ENCODE measurements at regions not wholly inside any gene's neighbourhood (a gene's known extent, or its start where the extent isn't known, plus 50 kb on each side); places are given as distances from the start of the nearest gene placed in this dataset.
"Not testable (repeated sequence)": the region's sequence is repeated elsewhere in the genome, so short reads cannot be mapped to it uniquely, and the experiment has no call there.

- DNase-seq (ENCODE audit: low spot score), result not testable (repeated sequence)
These were observed 245.4 kb downstream of the NPIPA7 start for GRCh38 chr16:16624367-16624766.

- DNase-seq (ENCODE audit: low spot score), result not testable (repeated sequence)
These were observed 246.2 kb downstream of the NPIPA7 start for GRCh38 chr16:16625140-16625539.

- not testable (repeated sequence) for DNase-seq (ENCODE audit: low spot score)
These were observed 248.9 kb downstream of the NPIPA7 start for GRCh38 chr16:16627865-16628264.

GRCh38 chr16:16638231-16638630, 259.3 kb downstream of the NPIPA7 start:
- DNase-seq (ENCODE audit: low spot score), result not testable (repeated sequence)

GRCh38 chr16:16638714-16639113, 259.8 kb downstream of the NPIPA7 start:
- DNase-seq (ENCODE audit: low spot score), result not testable (repeated sequence)

GRCh38 chr16:16643828-16644227, 264.9 kb downstream of the NPIPA7 start:
- not testable (repeated sequence) for DNase-seq (ENCODE audit: low spot score)

GRCh38 chr16:16648002-16648401, 269.1 kb downstream of the NPIPA7 start:
- DNase-seq (ENCODE audit: low spot score), result not testable (repeated sequence)

GRCh38 chr16:16672180-16672812, 293.4 kb downstream of the NPIPA7 start:
- DNase-seq (ENCODE audit: low spot score), result not testable (repeated sequence)

- not testable (repeated sequence) for DNase-seq (ENCODE audit: low spot score)
These were observed 295.9 kb downstream of the NPIPA7 start for GRCh38 chr16:16674820-16675219.

- not testable (repeated sequence) for DNase-seq (ENCODE audit: low spot score)
These were observed 342.9 kb downstream of the NPIPA7 start for GRCh38 chr16:16721849-16722248.

GRCh38 chr16:16722666-16723065, 343.7 kb downstream of the NPIPA7 start:
- DNase-seq (ENCODE audit: low spot score), result not testable (repeated sequence)

- DNase-seq (ENCODE audit: low spot score), result not testable (repeated sequence)
These were observed 345.0 kb downstream of the NPIPA7 start for GRCh38 chr16:16723819-16724519.

- not testable (repeated sequence) for DNase-seq (ENCODE audit: low spot score)
These were observed 348.1 kb downstream of the NPIPA7 start for GRCh38 chr16:16727048-16727447.

GRCh38 chr16:16742573-16742972, 363.6 kb downstream of the NPIPA7 start:
- not testable (repeated sequence) for DNase-seq (ENCODE audit: low spot score)

- not testable (repeated sequence) for DNase-seq (ENCODE audit: low spot score)
These were observed 376.2 kb downstream of the NPIPA7 start for GRCh38 chr16:16754992-16755667.

GRCh38 chr16:16763449-16763848, 384.5 kb downstream of the NPIPA7 start:
- no peak for DNase-seq (ENCODE audit: low spot score)

GRCh38 chr16:16770717-16771116, 391.8 kb downstream of the NPIPA7 start:
- DNase-seq (ENCODE audit: low spot score), result not testable (repeated sequence)

- no peak for DNase-seq (ENCODE audit: low spot score)
These were observed 395.4 kb downstream of the NPIPA7 start for GRCh38 chr16:16774389-16774788.

- DNase-seq (ENCODE audit: low spot score), result no peak
These were observed 399.4 kb downstream of the NPIPA7 start for GRCh38 chr16:16778332-16778731.

GRCh38 chr16:16780588-16780987, 401.6 kb downstream of the NPIPA7 start:
- DNase-seq (ENCODE audit: low spot score), result no peak

- DNase-seq (ENCODE audit: low spot score), result no peak
These were observed 403.2 kb downstream of the NPIPA7 start for GRCh38 chr16:16782153-16782552.

- DNase-seq (ENCODE audit: low spot score), result no peak
These were observed 409.1 kb downstream of the NPIPA7 start for GRCh38 chr16:16788004-16788403.

- DNase-seq (ENCODE audit: low spot score), result no peak
These were observed 411.7 kb downstream of the NPIPA7 start for GRCh38 chr16:16790597-16790996.

Data from kidney capillary endothelial cell (primary cell).